Spleen (tissue), 11 donors: ENCODE measurements at regions not wholly inside any gene's neighbourhood (a gene's known extent, or its start where the extent isn't known, plus 50 kb on each side); places are given as distances from the start of the nearest gene placed in this dataset.
"Not testable (repeated sequence)": the region's sequence is repeated elsewhere in the genome, so short reads cannot be mapped to it uniquely, and the experiment has no call there.

Experiments used
- DNase-seq: peaks from one replicate; pipeline ENCODE4 v3.0.0-alpha.2; 2020
- H3K27ac ChIP-seq, 8 donors: fragments of 200-600 bp; sonication (generic) in 7 of 8; 1 replicate in 4 of 8; 2 replicates in 4 of 8; pipeline versions ENCODE4 v1.5.0 to v1.8.0; 2016 to 2021; ENCODE audit warnings: inconsistent platforms in 4 of 8, mild to moderate bottlenecking in 4 of 8, moderate library complexity in 1 of 8
- H3K27me3 ChIP-seq, 7 donors: fragments of 200-600 bp; sonication (generic) in 6 of 7; replicated peaks in 1 of 7; 1 replicate in 4 of 7; 2 replicates in 3 of 7; pipeline versions ENCODE4 v1.5.0 to v1.8.0; 2016 to 2021; ENCODE audit warnings: inconsistent platforms in 3 of 7, mild to moderate bottlenecking in 1 of 7
- H3K36me3 ChIP-seq, 6 donors: fragments of 200-600 bp; sonication (generic) in 5 of 6; 1 replicate in 4 of 6; 2 replicates in 2 of 6; pipeline versions ENCODE4 v1.5.0 to v1.8.0; 2016 to 2021; ENCODE audit warnings: inconsistent platforms in 2 of 6
- H3K4me1 ChIP-seq, 6 donors: fragments of 200-600 bp; sonication (generic) in 5 of 6; 1 replicate in 3 of 6; 2 replicates in 3 of 6; pipeline versions ENCODE4 v1.5.0 to v1.8.0; 2016 to 2021; ENCODE audit warnings: inconsistent platforms in 3 of 6
- H3K4me3 ChIP-seq, 8 donors: fragments of 200-600 bp; sonication (generic) in 7 of 8; 1 replicate in 4 of 8; 2 replicates in 4 of 8; pipeline versions ENCODE4 v1.5.0 to v1.8.0; 2016 to 2021; ENCODE audit warnings: inconsistent platforms in 4 of 8, mild to moderate bottlenecking in 4 of 8, moderate library complexity in 2 of 8
- H3K9me3 ChIP-seq, 8 donors: fragments of 200-600 bp; sonication (generic) in 7 of 8; 1 replicate in 4 of 8; 2 replicates in 4 of 8; pipeline versions ENCODE4 v1.5.0 to v1.8.0; 2016 to 2021; ENCODE audit warnings: inconsistent platforms in 4 of 8
- CTCF ChIP-seq, 11 experiments: fragments of 200-600 bp in 7 of 11; fragments of 450-650 bp in 4 of 11; sonication (generic) in 4 of 11; IDR thresholded peaks in 8 of 11; conservative IDR thresholded peaks in 3 of 11; 1 replicate in 7 of 11; 2 replicates in 4 of 11; pipeline versions ENCODE4 v1.4.0 to v1.8.0; 2016 to 2021; ENCODE audit warnings: antibody characterized with exemption in 11 of 11, inconsistent platforms in 4 of 11, mild to moderate bottlenecking in 1 of 11
- POLR2A ChIP-seq, 3 donors: fragments of 450-650 bp; IDR thresholded peaks; one replicate each; pipeline ENCODE4 v1.5.1; 2017; ENCODE audit warnings: antibody characterized with exemption in 3 of 3, mild to moderate bottlenecking in 1 of 3
- POLR2AphosphoS5 ChIP-seq, 3 donors: sonication (generic); formaldehyde crosslinking; IDR thresholded peaks; one replicate each; pipeline ENCODE4 v1.5.1; 2017; ENCODE audit warnings: antibody characterized with exemption in 3 of 3
- WGBS, 5 donors: extraction: QIAGEN DNeasy Blood & Tissue Kit in 3 of 5; methylation state at CpG; one replicate each; pipeline versions ENCODE4 v1.1.5 to v1.1.7; 2013 to 2018; 5-methylcytosine and 5-hydroxymethylcytosine counted together
- intact Hi-C: fragments of 100-400 bp; cut with DNase I; formaldehyde crosslinking; loops from one replicate; pipeline ENCODE4 v1.15.0; 2023; ENCODE audit warnings: low total_unique reads
- donor health status: healthy with polysubstance abuse.
- donor health status: DM: no; HTN: no; CAD: no; lungs with moderate emphysema.
- donor health status: DM: no; HTN: no; CAD: no.
- donor health status: Bipolar disorder and iron deficiency.
- donor health status: healthy.
- donor health status: DM: no; HTN: no; CAD: no.
- donor health status: DM: yes; HTN: yes; CAD: no.

- no peak for DNase-seq
- no peaks in the 10 kb centered on the region for H3K27me3 ChIP-seq
- 63 to 90% (median 82%) methylated on average over 1 of the region's 1 CpG for WGBS, 5 donors
- no peaks in the 10 kb centered on the region for H3K36me3 ChIP-seq
- H3K4me3 ChIP-seq, result no peak overlapping the region
- no peaks in the 10 kb centered on the region for H3K4me1 ChIP-seq
- H3K27ac ChIP-seq, result no peak overlapping the region
- intact Hi-C loops, result no loop called here
- peaks cover 0 to 9% (median 0%) of the 10 kb centered on the region in 8 donors for H3K9me3 ChIP-seq
- no peak for TF ChIP-seq POLR2AphosphoS5 (IDR thresholded peaks at IDR 0.05)
- no peak for TF ChIP-seq POLR2A (IDR thresholded peaks at IDR 0.05)
- no peak for TF ChIP-seq CTCF (IDR thresholded peaks at IDR 0.05 in 8 of 11, conservative IDR thresholded peaks at IDR 0.05 in 3 of 11)
Observed at GRCh38 chr2:66191311-66191710, 243.6 kb upstream of the MEIS1 start.

- no peak for DNase-seq
- intact Hi-C loops, result no loop called here
- H3K27ac ChIP-seq, result no peak overlapping the region
Observed at GRCh38 chr2:66189553-66189952, 245.4 kb upstream of the MEIS1 start.

GRCh38 chr2:66186537-66186936 lies 248.4 kb upstream of the MEIS1 start:
- no peak for DNase-seq
- H3K36me3 ChIP-seq, result no peaks in the 10 kb centered on the region
- intact Hi-C loops, result no loop called here
- no peaks in the 10 kb centered on the region for H3K27me3 ChIP-seq
- no peaks in the 10 kb centered on the region for H3K4me1 ChIP-seq
- peaks cover 0 to 9% (median 0%) of the 10 kb centered on the region in 8 donors for H3K9me3 ChIP-seq
- WGBS, 5 donors, result 75 to 85% (median 81%) methylated on average over 3 of the region's 3 CpGs
- H3K4me3 ChIP-seq, result no peak overlapping the region
- H3K27ac ChIP-seq, result no peak overlapping the region
- no peak for TF ChIP-seq POLR2AphosphoS5 (IDR thresholded peaks at IDR 0.05)
- no peak for TF ChIP-seq POLR2A (IDR thresholded peaks at IDR 0.05)
- TF ChIP-seq CTCF (IDR thresholded peaks at IDR 0.05 in 8 of 11, conservative IDR thresholded peaks at IDR 0.05 in 3 of 11), result no peak

More at GRCh38 chr2:66189553-66189952, 245.4 kb upstream of the MEIS1 start:
- H3K27me3 ChIP-seq, result no peaks in the 10 kb centered on the region
- no peak overlapping the region for H3K4me3 ChIP-seq
- no peaks in the 10 kb centered on the region for H3K36me3 ChIP-seq
- H3K9me3 ChIP-seq, result peaks cover 0 to 9% (median 0%) of the 10 kb centered on the region in 8 donors
- H3K4me1 ChIP-seq, result no peaks in the 10 kb centered on the region
- TF ChIP-seq POLR2A (IDR thresholded peaks at IDR 0.05) (no peak), CTCF (IDR thresholded peaks at IDR 0.05 in 8 of 11, conservative IDR thresholded peaks at IDR 0.05 in 3 of 11) (no peak)

GRCh38 chr2:66185497-66186054 lies 249.3 kb upstream of the MEIS1 start:
- Histone ChIP-seq H3K9me3 (peaks cover 0 to 9% (median 0%) of the 10 kb centered on the region in 8 donors), H3K36me3 (no peaks in the 10 kb centered on the region), H3K27ac (no peak overlapping the region), H3K27me3 (no peaks in the 10 kb centered on the region), H3K4me1 (no peaks in the 10 kb centered on the region), H3K4me3 (no peak overlapping the region)
- no peak for DNase-seq
- intact Hi-C loops, result no loop called here
- WGBS, 5 donors, result 81 to 94% (median 88%) methylated on average over 11 of the region's 11 CpGs
- TF ChIP-seq POLR2AphosphoS5 (IDR thresholded peaks at IDR 0.05), result no peak
- no peak for TF ChIP-seq POLR2A (IDR thresholded peaks at IDR 0.05)
- TF ChIP-seq CTCF (IDR thresholded peaks at IDR 0.05 in 8 of 11, conservative IDR thresholded peaks at IDR 0.05 in 3 of 11), result no peak

- intact Hi-C loops, H3K4me1 ChIP-seq, DNase-seq, H3K4me3 ChIP-seq, H3K27me3 ChIP-seq, H3K36me3 ChIP-seq, H3K27ac ChIP-seq, H3K9me3 ChIP-seq: not testable (repeated sequence)
- WGBS, 5 donors, result 84 to 93% (median 89%) methylated on average over 26 of the region's 26 CpGs
Observed at GRCh38 chr2:66177128-66177796, 257.7 kb upstream of the MEIS1 start.
